Vagina (tissue), 2 donors: ENCODE measurements at regions not wholly inside any gene's neighbourhood (a gene's known extent, or its start where the extent isn't known, plus 50 kb on each side); places are given as distances from the start of the nearest gene placed in this dataset.

Experiments used
- CTCF ChIP-seq, 3 experiments: fragments of 450-650 bp in 2 of 3; fragments of 200-600 bp in 1 of 3; sonication (generic) in 1 of 3; IDR thresholded peaks; one replicate each; pipeline ENCODE4 v1.5.1; 2017 to 2019; ENCODE audit warnings: antibody characterized with exemption in 3 of 3, mild to moderate bottlenecking in 2 of 3, moderate library complexity in 2 of 3
- POLR2A ChIP-seq, 2 donors: fragments of 450-650 bp; IDR thresholded peaks; one replicate each; pipeline ENCODE4 v1.6.1; 2017; ENCODE audit warnings: antibody characterized with exemption in 2 of 2, mild to moderate bottlenecking in 2 of 2, moderate library complexity in 2 of 2

DNA sequence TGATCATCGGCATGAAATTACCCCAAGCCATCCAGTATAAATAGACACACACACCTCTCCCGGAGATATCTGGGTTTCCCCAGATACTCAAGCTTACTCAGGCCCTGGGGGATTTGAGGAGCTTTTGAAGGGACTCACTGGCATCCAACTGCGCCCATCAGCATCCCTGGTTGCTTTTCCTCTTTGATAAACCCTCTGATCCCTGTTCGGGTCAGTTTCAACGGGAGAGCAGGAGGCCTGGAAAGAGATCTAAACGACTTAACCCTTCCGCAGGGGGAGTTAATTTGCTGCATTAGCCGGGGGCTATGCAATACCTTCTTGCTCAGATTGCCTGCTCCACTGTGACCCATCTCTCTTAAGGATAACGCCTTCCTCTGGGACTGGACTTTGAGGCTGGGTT lies 76.6 kb downstream of the MAF start:
- TF ChIP-seq CTCF (IDR thresholded peaks at IDR 0.05) (no peak), POLR2A (IDR thresholded peaks at IDR 0.05) (no peak)
